K562 (cell line): ENCODE measurements at regions not wholly inside any gene's neighbourhood (a gene's known extent, or its start where the extent isn't known, plus 50 kb on each side); places are given as distances from the start of the nearest gene placed in this dataset.

ENCODE experiments used
- CTCF ChIP-seq, 3 experiments: IDR thresholded peaks in 2 of 3; conservative IDR thresholded peaks in 1 of 3; 2 replicates each; pipeline ENCODE4 v1.5.1; 2011 to 2012; ENCODE audit warnings: low read length in 3 of 3, mild to moderate bottlenecking in 3 of 3, control low read depth in 2 of 3, improper control_type of control experiment in 1 of 3, inconsistent platforms in 1 of 3, low read depth in 1 of 3, mixed read lengths in 1 of 3, moderate library complexity in 1 of 3; ENCODE audit not compliant: insufficient read depth in 2 of 3
- ZFX ChIP-seq: sonication (generic); formaldehyde crosslinking; IDR thresholded peaks from 2 replicates; pipeline ENCODE4 v1.8.0; 2022; ENCODE audit warnings: mild to moderate bottlenecking, missing genetic modification reagents, moderate library complexity

DNA sequence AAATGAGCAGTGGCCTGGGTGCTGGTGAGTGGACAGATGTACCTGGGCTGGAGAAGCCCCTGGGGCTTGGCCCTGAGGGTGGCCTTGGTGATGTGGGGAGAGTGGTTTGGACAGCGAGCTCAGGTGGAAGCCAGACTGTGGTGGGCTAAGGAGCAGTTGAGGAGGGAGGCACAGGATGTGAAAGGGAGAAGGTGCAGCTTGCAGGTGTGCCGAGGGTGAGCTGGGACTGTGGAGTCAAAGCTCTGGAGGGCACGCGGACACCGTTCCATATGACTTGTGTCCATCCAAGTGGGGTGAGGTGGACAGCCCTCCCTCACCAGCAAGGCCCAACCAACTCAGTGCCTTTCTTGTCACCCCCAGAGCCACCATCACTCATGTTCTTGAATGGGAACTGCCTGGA lies 170.8 kb upstream of the ZNF267 start:
- TF ChIP-seq CTCF (IDR thresholded peaks at IDR 0.05 in 2 of 3, conservative IDR thresholded peaks at IDR 0.05 in 1 of 3; ENCODE audit: insufficient read depth in 2 of 3, low read depth in 1 of 3, low read length in 3 of 3) (no peak), ZFX (CRISPR knock-in tag) (no peak)
